Cardiac muscle cell (in vitro differentiated cells and primary cell): ENCODE measurements at regions not wholly inside any gene's neighbourhood (a gene's known extent, or its start where the extent isn't known, plus 50 kb on each side); places are given as distances from the start of the nearest gene placed in this dataset.
"Not testable (repeated sequence)": the region's sequence is repeated elsewhere in the genome, so short reads cannot be mapped to it uniquely, and the experiment has no call there.

Experiments used
- DNase-seq, 2 donors: peaks; one replicate each; pipeline versions ENCODE4 v3.0.0 to v3.0.0-alpha.2; 2010 to 2017; ENCODE audit warnings: low read depth in 1 of 2, low spot score in 1 of 2
- H3K27ac ChIP-seq: fragments of 200-600 bp; sonication (generic); 2 replicates; pipeline ENCODE4 v1.5.1; 2016
- H3K27me3 ChIP-seq: fragments of 200-600 bp; sonication (generic); 2 replicates; pipeline ENCODE4 v1.6.0; 2016; ENCODE audit warnings: control low read depth
- H3K36me3 ChIP-seq: fragments of 200-600 bp; sonication (generic); 2 replicates; pipeline ENCODE4 v1.5.1; 2016; ENCODE audit warnings: control low read depth
- H3K4me1 ChIP-seq: fragments of 200-600 bp; sonication (generic); 2 replicates; pipeline ENCODE4 v1.8.1; 2017; ENCODE audit warnings: low read depth, mild to moderate bottlenecking, mixed run types
- H3K4me3 ChIP-seq: fragments of 200-600 bp; sonication (generic); 2 replicates; pipeline ENCODE4 v1.5.1; 2016; ENCODE audit warnings: mild to moderate bottlenecking
- H3K9me3 ChIP-seq: fragments of 200-600 bp; sonication (generic); 2 replicates; pipeline ENCODE4 v1.5.1; 2017; ENCODE audit warnings: low read depth, mild to moderate bottlenecking, control low read depth
- TF ChIP-seq, protein P1 (sequence below): IDR thresholded peaks from 2 replicates; pipeline ENCODE4 v1.5.1; 2012; ENCODE audit warnings: low read depth, mild to moderate bottlenecking, low read length

DNA sequence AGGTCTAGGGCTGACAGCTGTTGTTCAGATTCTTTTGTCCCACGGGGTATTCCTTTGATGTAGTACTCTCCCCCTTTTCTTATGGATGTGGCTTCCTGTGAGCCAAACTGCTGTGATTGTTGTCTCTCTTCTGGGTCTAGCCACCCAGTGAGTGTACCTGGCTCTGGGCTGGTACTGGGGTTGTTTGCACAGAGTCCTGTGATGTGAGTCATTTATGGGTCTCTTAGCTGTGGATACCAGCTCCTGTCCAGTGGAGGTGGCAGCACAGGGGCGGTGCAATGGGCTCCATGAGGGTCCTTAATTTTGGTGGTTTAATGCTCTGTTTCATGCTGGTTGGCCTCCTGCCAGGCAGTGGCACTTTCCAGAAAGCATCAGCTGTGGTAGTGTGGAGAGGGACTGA, 161.3 kb downstream of the CAVIN4 start:
- H3K36me3 ChIP-seq, result no peaks in the 10 kb centered on the region
- TF ChIP-seq, protein P1, sequence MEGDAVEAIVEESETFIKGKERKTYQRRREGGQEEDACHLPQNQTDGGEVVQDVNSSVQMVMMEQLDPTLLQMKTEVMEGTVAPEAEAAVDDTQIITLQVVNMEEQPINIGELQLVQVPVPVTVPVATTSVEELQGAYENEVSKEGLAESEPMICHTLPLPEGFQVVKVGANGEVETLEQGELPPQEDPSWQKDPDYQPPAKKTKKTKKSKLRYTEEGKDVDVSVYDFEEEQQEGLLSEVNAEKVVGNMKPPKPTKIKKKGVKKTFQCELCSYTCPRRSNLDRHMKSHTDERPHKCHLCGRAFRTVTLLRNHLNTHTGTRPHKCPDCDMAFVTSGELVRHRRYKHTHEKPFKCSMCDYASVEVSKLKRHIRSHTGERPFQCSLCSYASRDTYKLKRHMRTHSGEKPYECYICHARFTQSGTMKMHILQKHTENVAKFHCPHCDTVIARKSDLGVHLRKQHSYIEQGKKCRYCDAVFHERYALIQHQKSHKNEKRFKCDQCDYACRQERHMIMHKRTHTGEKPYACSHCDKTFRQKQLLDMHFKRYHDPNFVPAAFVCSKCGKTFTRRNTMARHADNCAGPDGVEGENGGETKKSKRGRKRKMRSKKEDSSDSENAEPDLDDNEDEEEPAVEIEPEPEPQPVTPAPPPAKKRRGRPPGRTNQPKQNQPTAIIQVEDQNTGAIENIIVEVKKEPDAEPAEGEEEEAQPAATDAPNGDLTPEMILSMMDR, result no peak
- no peak for DNase-seq
- no peak overlapping the region for H3K27ac ChIP-seq
- no peaks in the 10 kb centered on the region for H3K4me1 ChIP-seq
- no peaks in the 10 kb centered on the region for H3K27me3 ChIP-seq
- no peak overlapping the region for H3K4me3 ChIP-seq
- H3K9me3 ChIP-seq, result no peaks in the 10 kb centered on the region

DNA sequence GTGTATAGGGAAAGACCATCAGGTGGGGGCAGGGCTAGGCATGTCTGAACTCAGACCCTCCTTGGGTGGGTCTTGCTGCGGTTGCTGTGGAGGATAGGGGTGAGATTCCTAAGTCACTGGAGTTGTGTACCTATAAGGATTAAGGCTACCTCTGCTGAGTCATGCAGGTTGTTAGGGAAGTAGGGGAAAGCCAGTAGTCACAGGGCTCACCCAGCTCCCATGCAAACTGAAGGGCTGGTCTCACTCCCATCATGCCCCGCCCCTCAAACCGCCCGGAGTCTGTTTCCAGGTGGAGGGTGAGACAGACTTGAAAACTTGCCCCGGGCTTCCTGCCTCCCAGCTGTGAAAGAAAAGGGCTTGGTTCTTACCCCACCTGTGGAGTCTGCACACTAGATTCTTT, 161.8 kb downstream of the CAVIN4 start:
- no peak for DNase-seq
- TF ChIP-seq, protein P1, result no peak

DNA sequence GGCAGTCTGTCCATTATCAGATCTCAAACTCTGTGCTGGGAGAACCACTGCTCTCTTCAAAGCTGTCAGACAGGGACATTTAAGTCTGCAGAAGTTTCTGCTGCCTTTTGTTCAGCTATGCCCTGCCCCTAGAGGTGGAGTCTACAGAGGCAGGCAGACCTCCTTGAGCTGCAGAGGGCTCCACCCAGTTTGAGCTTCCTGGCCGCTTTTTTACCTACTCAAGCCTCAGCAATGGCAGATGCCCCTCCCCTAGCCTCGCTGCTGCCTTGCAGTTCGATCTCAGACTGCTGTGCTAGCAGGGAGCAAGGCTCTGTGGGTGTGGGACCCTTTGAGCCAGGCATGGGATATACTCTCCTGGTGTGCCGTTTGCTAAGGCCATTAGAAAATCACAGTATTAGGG, 171.1 kb downstream of the CAVIN4 start:
- not testable (repeated sequence) for H3K4me3 ChIP-seq, H3K27me3 ChIP-seq, H3K27ac ChIP-seq, DNase-seq, H3K36me3 ChIP-seq, H3K4me1 ChIP-seq, H3K9me3 ChIP-seq

More for the DNA sequence above, 161.8 kb downstream of the CAVIN4 start:
- Histone ChIP-seq H3K27me3 (no peaks in the 10 kb centered on the region), H3K9me3 (no peaks in the 10 kb centered on the region), H3K4me1 (no peaks in the 10 kb centered on the region), H3K4me3 (no peak overlapping the region), H3K27ac (no peak overlapping the region), H3K36me3 (no peaks in the 10 kb centered on the region)

DNA sequence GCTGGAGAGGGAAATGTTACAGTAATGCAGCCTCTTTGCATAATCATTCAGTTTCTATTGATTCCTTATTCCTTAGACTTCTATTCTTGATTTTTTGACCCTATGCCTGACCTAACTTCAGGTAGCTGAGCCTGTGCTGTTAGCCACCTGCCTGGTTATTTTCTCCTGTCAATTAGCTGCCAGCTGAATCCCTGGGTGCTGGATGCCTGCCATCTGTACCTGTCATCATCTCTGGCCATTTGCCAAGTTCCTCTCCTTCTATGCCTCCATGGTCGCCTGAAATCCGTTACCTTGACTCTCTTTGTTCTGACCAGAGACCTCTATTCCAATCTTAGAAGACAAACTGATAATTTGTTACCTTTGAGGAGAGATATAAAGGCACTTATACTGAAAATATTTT, 178.3 kb downstream of the CAVIN4 start:
- Histone ChIP-seq H3K36me3 (no peaks in the 10 kb centered on the region), H3K4me3 (no peak overlapping the region), H3K27ac (no peak overlapping the region)

DNA sequence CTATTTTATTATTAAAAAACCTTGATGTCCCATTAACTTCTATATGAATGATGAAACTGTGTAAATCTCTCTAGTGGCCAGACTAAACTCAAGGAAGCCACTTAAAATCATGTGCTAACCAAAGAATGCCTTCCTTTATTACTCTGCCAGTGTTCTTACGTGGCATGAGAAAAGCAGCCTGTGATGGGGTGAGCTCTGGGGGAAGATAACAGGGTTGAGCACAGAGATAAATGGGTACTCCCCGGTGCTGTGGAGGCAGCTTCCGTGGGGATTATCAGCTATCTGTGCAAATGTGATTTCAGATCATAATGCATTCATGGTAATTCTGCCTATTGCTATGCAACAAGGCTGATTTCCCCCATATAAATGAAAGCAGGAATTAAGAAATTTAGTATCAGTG, 181.3 kb downstream of the CAVIN4 start:
- Histone ChIP-seq H3K27ac (no peak overlapping the region), H3K4me3 (no peak overlapping the region), H3K36me3 (no peaks in the 10 kb centered on the region), H3K4me1 (no peaks in the 10 kb centered on the region), H3K9me3 (no peaks in the 10 kb centered on the region), H3K27me3 (no peaks in the 10 kb centered on the region)
- no peak for DNase-seq
- TF ChIP-seq, protein P1, result no peak

More for the DNA sequence above, 178.3 kb downstream of the CAVIN4 start:
- peak in 1 of 2 donors; percentile 8 for DNase-seq
- Histone ChIP-seq H3K4me1 (no peaks in the 10 kb centered on the region), H3K27me3 (no peaks in the 10 kb centered on the region), H3K9me3 (no peaks in the 10 kb centered on the region)
- TF ChIP-seq, protein P1, result no peak

DNA sequence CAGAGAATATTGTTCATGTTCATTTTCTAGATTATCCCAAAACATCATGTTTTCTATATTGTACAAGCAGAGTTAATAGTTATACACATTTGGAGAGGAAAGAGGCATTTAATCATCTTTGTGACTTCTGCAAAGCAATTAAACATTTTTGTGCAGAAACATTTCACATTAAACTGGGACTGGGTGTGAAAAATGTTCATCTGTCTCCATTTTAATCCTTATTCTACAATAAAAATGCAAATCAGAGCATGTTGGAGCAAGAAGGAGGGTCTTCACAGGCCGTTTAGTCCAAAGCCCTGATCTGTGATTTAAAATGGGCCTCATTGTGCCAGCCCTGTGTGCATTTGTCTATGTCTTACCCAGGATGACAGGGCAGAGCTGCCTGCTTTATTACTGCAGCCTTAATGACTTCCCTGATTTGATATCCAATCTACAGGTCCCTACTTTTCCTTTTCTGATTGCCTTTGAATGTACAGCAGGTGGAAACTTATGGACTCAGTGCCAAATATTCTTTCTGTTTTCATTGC, 183.5 kb downstream of the CAVIN4 start:
- Histone ChIP-seq H3K27me3 (no peaks in the 10 kb centered on the region), H3K9me3 (no peaks in the 10 kb centered on the region), H3K4me1 (no peaks in the 10 kb centered on the region), H3K27ac (no peak overlapping the region), H3K36me3 (no peaks in the 10 kb centered on the region), H3K4me3 (no peak overlapping the region)
- TF ChIP-seq, protein P1, result no peak
- no peak for DNase-seq
